M059J (cell line): ENCODE measurements at regions not wholly inside any gene's neighbourhood (a gene's known extent, or its start where the extent isn't known, plus 50 kb on each side); places are given as distances from the start of the nearest gene placed in this dataset.
A peak's percentile ranks its signal among the peaks of the same experiment; 100 is the strongest.

Source experiments
- DNase-seq: peaks from one replicate; pipeline ENCODE4 v3.0.0-alpha.2; 2012; ENCODE audit warnings: low read depth

DNA sequence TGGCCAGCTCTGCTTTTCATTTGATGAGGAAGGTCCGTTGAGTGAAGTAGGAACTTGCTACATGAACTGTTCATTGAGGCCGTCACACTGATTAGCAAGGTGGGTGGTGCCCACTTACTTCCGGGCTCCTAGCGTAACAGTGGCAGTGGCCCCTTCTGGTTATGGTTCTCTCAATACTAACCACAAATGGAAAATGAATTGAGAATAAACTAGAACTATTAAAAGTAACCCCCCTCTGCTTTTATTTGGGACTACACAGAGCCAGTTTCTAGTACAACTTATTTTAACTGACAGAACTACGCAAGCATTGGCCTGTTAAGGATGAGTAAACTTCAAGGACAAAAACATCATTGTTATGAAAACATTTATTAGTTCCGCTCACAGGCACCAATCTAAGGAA lies 519.1 kb downstream of the INHBA start:
- no peak for DNase-seq

DNA sequence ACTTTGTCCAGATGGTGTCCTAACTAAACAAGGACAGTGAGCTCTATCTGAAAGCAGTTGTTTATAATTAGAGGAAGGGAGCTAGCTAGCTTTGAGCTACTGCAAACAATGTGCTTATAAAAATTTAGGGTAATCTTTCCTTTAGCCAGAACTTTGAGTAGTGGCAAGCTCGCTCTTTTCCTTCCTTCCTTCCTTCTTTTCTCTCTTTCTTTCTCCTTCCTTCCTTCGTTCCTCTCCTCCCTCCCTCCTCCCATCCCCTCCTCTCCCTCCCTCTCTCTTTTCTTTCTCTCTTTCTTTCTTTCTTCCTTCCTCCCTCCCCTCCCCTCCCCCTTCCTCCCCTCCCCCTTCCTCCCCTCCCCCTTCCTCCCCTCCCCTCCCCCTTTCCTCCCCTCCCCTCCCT lies 520.1 kb downstream of the INHBA start:
- DNase-seq: no peak

DNA sequence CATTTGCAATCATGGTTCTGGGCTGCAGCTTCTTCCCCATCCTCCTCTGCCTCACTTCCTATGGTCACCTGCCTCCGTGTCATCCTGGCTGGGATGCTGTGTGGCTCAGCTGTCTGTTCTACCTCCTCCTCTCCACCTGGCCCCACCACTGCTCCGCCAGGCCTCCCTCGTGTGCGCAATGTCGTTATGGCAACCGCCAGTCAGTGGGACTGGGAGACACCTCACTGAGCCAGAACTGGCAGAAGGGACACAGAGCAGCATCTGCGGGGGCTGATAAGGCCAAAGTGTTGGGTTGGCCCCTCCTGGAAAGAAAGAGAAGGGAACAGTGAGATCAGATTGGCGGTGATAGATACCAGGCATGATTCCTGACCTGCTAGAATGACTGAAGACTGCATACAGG lies 527.5 kb downstream of the INHBA start:
- no peak for DNase-seq

DNA sequence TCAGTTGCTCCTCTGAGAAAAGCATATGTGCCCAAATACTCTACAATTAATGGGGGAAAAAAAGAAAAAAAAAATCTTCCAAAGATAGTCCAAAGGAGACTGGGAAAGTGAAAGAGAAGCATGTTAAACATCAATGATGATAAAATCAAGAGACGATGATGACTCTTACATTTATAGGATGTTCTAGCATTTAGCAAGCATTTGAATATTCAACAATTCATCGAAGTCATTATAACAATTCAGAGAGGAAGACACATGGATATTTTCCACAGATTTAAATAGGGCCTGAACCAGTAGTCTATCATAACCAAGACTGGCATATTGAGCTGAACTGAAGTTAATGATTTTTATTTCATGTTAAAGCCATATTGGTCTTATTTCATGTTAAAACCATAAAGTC lies 528.4 kb downstream of the INHBA start:
- DNase-seq: no peak

DNA sequence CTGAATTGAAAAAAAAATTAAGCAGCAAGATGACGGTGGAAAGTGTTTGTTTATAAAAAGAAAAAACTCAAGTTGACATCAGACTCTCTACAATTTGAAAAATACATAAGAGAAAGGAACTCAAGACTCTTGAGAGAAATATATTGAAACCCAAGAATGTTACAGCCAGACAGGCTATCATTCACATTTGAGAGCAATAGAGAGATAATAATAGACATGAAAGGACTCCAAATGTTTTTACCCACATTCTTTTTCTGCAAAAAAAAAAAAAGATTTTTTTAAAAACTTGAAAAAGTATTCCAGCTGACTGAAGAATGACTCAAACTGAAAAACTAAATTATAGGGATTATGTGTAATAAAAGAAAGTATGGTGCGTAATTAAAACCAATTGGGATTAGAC lies 532.4 kb downstream of the INHBA start:
- DNase-seq: no peak

DNA sequence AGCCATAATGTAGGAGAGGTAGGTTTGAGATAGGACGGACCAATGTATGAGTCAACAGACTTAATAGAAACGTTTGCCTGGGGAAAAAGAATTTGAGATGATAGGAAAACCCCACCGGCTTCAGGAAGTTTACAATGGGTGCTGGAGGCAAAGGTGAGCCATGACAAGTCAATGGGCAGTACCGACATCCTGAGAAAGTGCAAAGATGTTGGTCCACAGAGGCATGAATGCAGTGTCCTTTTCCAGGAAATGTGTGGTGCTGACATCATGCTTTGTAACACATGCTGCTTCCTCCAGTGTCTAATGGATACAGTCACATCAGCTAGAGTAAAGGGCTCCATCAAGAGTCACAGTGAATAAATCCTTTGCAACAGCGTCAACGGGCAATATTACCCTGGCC lies 533.6 kb downstream of the INHBA start:
- DNase-seq: peak; percentile 48

DNA sequence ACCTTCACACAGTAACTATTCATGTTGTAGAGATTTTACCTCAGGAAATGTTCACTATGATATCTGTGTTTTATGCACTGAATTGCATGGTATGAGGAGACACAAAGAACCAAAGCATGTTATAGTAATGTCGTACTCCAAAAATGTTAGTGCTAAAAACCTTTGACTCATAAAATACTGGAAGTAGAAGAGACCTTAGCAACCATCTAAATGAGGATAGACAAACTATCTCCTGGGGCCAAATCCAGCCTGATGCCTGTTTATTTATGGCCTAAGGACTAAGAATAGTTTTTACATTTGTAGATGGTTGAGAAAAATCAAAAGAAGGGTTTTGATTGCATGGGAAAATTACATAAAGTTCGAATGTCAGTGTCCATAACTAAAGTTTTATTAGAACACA lies 535.1 kb downstream of the INHBA start:
- DNase-seq: peak; percentile 45

DNA sequence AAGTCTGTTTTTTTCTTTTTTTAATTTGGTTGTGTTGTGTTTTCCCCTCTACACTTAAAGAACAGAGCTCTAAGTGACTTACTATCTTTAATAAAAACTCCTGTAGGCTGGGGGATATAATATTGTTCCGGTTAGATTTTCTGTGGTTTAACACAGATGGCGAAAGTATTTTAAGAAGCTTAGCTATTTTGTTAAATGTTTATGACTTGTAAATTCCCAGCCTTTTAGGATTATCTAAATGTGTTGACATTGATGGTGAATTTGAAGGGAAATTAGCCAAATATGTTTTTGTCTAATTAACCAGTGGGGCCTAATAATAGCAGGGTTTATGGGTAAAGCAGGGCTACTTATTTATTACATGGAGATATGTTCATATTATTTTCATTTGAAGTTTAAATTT lies 538.5 kb downstream of the INHBA start:
- peak; percentile 22 for DNase-seq

DNA sequence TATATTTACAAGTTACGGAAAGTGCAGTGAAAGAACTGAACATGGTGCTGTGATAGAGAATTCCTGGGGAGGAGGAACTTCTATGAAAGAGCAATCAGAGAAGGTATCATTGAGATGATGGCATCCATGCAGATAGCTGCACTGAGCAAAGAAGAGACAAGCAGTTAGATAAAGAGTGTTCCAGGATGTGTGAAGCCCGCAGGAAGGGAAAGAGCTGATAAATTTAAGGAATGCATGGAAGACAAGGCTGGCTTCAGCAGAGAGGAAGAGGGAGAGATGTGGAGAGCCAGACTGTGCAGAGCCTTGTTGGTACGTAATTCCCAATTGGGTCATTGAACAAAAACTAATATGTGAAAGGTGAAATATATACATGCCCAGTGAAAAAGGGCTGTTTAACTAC lies 538.9 kb downstream of the INHBA start:
- no peak for DNase-seq

DNA sequence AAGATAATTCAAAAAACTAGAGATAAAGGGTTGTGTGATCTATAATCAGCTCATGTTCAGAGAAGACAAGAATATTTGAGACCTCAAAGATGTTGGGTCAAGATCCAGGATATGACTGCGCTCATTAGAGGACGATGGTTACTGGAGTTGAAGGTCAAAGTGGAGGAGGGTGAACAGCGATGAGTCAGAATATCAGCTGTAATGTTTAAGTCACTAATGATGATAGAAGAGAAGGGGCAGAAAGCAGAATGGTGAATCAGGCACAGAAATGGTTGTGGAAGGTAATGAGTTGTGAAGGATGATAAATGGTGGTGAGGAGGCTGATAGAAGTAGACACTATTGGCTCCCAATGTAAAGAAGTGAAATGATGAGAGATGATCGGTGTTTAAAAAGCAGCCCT lies 540.3 kb downstream of the INHBA start:
- peak; percentile 69 for DNase-seq

DNA sequence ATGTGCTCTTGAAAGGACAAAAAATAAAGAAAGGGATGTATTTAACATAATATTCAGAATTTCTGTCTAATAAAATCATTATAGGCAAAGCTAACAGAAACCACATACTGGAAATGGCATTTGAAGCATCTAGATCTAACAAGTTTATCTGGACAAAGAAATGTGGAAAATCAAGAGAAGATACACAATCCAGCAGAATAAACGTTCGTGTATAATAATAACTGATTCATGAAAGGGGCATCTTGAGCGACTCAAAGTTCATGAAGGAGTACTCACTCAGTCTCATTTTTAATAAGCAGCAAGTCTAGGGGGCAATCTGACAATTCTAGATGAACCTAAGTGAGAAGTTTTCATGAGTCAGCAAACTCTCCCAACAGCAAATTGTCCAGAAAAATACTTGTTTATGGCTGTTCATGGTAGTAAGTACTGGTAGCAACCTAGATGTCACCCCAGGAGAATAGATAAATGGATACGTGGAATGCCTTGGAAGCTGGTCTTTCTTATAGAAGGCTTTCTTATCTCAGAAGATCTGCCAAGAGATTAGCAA lies 541.8 kb downstream of the INHBA start:
- DNase-seq: no peak

DNA sequence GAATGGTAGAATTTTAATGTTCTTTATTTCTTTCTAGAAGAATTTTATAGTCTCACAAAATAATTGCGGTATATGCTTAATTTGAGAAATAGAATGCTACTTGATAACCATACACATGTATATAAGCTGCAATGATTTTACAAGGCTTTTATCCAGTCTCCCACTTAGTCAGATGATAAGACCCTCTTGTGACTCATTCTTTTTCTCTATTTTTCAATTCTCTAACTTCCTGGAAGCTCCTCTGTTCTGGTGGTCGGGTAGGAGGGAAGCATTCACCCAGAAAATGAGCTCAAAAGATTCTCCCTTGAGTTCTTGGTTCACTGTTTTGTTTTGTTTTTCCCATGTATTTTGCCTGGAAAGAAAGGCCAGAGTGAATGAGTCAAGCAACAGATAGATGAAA lies 546.6 kb downstream of the INHBA start:
- peak; percentile 71 for DNase-seq

DNA sequence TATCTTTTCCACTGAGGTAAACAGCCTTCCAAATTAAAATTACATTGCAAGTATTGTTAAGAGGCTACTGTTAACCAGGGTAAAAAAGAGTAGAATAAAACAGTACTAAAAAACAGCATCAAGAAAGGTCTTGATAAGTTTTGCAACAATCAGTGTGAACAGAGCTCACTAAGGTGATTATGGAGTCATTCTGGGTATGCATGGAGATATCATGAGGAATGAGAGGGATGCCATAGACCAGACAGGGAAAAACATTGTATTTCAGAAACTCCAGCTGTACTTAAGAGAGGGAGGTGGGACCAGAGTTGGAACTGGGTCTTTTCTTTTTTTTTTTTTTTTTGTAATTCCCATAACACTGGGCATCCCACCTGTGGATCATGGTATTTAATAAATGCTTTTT lies 549.6 kb downstream of the INHBA start:
- DNase-seq: no peak

DNA sequence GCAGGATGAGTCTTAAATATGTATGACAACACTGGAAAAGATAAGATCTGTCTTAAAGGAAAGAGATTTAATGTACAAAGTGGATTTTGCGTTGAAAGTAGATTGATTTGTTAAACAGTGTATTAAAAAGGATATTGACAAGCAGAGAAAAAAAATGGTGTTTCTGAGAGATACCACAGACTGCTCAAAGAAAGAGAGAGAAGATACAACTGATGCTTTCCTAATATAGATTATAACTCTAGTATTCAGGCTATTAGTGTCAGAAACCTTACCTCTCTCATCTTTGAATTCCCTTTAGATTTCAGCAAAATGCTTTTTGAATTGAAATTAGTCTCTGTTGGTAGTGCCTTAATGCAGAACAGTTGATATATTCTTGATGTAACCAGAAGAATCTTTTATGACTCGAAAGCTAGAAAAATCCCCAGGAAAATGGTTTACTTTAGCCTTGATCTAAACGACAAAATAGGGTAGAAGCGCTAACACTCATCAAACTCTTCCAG lies 550.7 kb downstream of the INHBA start:
- no peak for DNase-seq

DNA sequence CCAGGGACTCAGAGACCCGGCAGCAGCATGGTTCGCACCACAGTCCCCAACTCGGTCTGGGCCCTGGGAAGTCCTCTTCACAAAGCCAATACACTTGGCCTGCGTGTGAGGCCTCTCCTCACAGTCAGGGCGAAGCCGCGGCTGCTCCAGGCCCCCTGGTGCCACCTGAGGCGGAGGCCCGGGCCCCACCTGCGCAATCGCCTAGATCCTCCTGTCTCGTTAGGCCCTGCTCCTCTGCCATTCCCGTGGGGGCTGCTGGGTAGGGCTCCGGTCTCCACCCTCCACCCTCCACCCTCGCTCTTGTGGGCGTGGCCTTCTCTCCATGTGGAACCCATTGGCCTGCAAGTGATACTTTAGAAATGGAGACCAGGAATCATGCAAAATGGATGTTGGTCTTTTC lies 553.3 kb downstream of the INHBA start:
- no peak for DNase-seq

DNA sequence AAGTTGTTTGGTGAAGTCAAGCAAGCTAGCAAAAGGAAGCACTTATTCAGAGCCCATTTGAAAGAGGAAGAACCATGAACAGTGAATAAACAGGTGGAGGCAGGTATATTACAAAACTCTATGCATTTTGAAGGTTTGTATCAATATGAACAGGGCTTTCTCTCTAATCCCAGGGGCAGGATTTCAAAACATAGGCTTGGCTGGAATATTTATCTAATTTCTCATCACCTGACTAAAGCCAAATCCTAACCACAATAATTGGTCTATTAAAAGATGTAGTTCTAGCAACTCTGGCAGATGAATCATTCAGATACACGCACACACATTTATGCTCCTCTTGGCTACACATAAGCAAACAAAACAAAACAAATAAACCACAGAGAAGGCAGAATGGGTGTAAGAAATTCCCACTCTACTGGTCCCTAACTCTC lies 554.4 kb downstream of the INHBA start:
- peak; percentile 96 for DNase-seq

DNA sequence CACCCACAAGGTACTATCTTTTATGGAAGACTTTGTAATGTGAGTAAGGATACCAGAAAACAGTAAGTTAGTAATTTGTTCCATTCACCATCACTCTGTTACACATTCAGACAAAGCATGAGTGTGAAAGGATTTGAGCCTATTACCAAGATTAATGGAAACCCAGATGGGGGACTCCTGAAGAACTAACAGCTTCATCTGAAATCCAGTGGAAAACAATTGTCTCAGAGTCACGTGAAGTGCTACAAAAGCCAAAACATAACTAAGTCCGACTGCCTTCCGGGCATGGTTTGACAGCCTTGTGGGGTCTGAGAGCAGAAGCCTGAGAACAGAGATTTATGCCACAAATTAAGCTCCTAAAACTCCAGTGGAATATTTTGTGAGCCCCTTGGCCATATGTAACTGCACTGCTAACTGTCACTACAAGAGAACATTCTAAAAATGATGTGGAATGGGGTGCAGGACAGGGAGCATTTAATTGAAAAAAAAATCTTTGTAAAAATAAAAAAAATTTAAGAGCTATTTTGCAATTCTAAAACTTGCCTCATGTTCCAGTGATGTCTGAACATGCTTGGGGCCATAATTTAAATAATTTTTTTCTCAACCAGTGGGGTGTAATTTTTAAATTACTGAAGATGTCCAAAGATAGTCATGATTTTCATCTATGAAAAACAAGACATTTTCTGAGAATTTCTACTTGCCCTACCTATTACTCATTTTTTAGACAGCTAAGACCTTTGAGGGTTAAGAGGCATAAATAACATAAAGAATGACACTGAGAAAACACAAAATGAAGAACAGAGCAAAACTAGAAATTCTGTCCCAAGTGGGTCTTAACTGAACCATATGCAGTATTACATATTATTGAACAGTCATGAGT lies 555.0 kb downstream of the INHBA start:
- DNase-seq: peak; percentile 32

DNA sequence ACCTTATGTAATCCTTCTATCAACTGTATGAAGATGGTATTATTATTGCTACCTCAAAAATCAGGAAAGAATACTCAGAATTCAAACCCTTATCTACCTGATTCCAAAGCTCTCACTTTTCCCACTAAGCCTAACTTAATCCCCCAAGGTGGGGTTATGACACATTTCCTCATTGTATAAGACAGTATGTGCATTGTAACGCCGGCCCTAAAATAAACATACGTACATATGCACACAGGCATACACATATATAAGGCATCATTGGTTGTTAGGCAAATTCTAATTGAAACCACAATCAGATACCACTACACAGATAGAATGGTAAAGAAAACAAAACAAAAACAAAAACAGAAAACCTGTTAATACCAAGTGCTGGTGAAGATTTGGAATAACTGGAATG lies 556.5 kb downstream of the INHBA start:
- DNase-seq: no peak

DNA sequence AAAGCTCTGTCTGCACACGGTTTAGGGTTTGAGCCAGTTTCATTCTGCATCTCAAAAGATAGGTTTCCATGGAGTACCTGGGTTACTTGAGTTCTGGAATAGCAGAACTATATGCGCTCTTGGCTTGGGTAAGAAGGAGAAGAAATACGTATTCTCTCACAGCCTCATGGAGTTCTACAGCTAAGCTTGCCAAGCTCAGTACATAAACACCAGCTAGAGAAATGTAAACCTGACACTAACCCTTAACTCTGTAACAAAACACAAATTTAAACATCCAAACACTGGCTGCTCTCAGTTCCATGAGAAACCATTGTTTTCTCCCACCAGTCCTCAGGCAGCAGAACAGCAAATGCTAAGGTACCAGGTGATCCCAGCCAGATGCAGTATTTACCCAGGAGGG lies 557.2 kb downstream of the INHBA start:
- DNase-seq: no peak

DNA sequence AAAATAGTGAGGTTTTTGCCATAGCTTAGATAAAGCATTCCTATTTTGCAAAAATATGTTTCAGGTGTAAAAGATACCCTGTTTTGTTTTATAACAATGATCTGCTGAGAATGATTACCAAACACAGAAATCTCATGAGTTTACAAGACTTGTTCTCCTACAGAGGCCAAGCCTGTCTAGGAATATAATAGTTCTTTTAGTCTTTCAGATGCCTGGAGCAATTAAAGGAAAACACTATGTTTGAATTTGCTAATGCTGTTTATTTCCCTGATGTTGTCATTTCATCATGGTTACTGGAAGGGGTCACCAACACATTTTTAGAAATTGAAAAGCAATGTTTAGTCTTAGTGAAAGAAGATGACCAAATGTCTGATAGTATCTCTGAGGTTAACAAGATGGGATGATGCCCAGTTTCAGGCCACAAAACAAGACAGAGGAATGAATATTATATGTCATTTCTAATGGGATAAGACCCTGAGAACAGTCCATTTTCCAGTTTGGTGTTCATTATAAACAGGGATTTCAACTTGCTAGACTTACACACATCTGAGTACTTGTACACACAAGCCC lies 559.9 kb downstream of the INHBA start:
- peak; percentile 77 for DNase-seq

DNA sequence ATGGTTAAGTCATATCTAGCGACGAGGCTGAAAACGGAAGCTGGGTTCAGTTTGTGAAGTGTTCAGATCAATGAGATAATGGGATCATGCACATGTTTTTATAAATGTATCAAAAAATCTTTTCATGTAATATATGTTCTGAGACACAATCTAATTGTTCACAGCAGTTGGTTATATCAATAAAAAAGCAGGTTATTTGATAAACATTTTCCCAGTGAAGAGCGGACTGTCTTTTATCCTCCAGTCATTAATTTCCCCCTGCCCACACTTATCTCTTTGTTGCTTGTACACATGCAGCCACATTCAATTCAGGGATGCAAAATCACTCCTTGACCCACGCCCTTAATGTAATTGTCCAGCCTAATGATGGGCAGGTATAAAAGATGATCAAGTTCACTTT lies 563.1 kb downstream of the INHBA start:
- DNase-seq: no peak

DNA sequence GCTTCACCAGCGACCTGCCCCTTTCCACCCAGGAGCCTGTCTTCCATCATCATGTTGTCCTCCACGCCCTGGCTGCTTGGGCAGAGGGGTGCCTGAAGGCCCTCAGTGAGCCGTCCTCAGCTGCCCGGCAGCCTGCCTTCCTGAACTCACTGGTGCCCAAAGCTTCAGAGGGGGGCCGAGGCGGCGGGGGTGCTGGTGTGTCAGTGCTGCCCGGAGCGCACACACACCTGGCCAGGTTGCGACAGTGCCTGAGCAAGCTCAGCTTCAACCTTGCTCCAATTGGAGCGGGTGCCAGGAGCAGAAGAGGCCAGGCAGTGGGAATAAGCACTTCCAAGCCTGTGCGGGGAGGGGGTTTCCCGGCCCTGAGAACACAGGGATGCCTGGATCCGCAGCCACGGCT lies 566.3 kb downstream of the INHBA start:
- no peak for DNase-seq

DNA sequence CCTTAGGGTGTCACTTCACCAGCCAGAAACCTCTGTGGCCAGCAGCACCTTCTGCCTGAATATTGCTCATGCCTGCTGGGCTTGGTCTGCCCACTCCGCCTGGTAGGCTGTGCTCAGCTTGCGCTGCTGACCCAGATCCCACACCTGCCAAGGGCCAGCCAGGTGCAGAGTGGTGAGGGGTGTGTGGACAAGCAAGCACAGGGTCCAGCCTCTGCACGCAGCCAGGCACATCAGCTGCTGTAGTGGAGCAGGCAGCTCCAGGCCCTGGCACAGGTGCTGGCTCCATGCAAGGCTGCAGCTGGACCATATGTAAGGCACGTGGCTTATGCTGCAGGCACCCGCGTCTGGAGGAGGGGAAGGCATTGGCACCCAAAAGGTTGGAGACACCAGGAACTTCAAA lies 567.4 kb downstream of the INHBA start:
- DNase-seq: no peak
